Choroid plexus epithelial cell (primary cell): ENCODE measurements at regions not wholly inside any gene's neighbourhood (a gene's known extent, or its start where the extent isn't known, plus 50 kb on each side); places are given as distances from the start of the nearest gene placed in this dataset.

Experiments used
- DNase-seq: peaks from one replicate; pipeline ENCODE4 v3.0.0-alpha.2; 2010; ENCODE audit warnings: low read depth
- H3K4me3 ChIP-seq: 2 replicates; pipeline ENCODE4 v1.5.1; 2011; ENCODE audit warnings: low read depth, mild to moderate bottlenecking, control low read depth, low read length, moderate library complexity
- TF ChIP-seq, protein P1 (sequence below): conservative IDR thresholded peaks from 2 replicates; pipeline ENCODE4 v1.5.1; 2011; ENCODE audit warnings: low read depth, mild to moderate bottlenecking, control low read depth, inconsistent platforms, low read length, moderate library complexity

- TF ChIP-seq, protein P1, sequence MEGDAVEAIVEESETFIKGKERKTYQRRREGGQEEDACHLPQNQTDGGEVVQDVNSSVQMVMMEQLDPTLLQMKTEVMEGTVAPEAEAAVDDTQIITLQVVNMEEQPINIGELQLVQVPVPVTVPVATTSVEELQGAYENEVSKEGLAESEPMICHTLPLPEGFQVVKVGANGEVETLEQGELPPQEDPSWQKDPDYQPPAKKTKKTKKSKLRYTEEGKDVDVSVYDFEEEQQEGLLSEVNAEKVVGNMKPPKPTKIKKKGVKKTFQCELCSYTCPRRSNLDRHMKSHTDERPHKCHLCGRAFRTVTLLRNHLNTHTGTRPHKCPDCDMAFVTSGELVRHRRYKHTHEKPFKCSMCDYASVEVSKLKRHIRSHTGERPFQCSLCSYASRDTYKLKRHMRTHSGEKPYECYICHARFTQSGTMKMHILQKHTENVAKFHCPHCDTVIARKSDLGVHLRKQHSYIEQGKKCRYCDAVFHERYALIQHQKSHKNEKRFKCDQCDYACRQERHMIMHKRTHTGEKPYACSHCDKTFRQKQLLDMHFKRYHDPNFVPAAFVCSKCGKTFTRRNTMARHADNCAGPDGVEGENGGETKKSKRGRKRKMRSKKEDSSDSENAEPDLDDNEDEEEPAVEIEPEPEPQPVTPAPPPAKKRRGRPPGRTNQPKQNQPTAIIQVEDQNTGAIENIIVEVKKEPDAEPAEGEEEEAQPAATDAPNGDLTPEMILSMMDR, result no peak
- no peak for DNase-seq
- no peak overlapping the region for H3K4me3 ChIP-seq
Observed at GRCh38 chr2:23158306-23158705, 226.7 kb upstream of the KLHL29 start.

DNA sequence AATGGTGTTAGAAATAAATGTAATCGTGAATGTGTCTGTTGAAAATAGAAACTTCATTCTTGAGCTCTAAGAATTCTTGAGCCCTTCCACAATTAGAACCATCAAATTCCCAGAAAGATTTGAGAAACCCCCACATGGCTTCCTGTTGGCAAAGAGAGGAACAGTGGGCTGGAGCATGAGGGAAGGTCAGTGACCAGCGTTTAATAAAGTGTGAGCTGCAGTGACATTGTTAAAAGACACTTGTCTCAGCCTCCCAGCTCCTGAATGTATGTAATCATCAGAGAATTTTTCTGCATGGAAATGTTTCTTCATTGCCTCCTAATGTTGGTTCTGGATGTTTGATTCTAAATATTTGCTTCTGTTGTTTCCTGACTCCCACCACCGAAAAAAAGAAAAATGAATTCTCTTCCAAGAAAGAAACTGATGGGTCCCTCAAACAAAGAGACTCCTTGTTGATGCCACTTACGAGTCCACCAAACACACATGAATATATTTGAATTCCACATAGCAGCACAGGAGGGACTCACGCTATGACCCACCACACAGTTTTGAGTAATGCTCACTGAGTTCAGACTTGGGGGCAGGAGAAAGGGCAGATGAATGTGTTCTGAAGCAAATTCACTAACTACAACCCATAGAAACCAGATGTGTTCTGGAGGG lies 225.1 kb upstream of the KLHL29 start:
- no peak overlapping the region for H3K4me3 ChIP-seq
- no peak for DNase-seq
- TF ChIP-seq, protein P1, result no peak

GRCh38 chr2:23164173-23164572 lies 220.8 kb upstream of the KLHL29 start:
- TF ChIP-seq, protein P1, result no peak
- DNase-seq, result no peak
- no peak overlapping the region for H3K4me3 ChIP-seq

- no peak overlapping the region for H3K4me3 ChIP-seq
- no peak for DNase-seq
- TF ChIP-seq, protein P1, result no peak
Observed at GRCh38 chr2:23169896-23170295, 215.1 kb upstream of the KLHL29 start.

DNA sequence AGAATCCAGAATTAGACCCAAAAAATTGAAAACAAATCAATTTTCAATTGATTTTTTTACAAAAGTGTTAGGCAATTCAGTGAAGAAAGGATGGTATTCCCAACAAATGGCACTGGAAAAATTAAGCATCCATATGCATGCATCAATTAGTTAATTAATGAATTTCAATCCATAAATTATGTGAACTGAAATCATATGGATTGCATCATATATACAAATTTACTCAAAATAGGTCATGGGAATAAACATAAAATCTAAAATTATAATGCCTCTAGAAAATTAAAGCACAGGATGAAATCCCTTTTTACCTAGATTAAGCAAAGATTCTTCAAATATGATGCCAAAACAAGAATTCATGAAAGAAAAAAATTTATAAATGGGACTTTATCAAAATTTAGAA lies 213.9 kb upstream of the KLHL29 start:
- H3K4me3 ChIP-seq, result no peak overlapping the region
- DNase-seq, result no peak
- TF ChIP-seq, protein P1, result no peak

DNA sequence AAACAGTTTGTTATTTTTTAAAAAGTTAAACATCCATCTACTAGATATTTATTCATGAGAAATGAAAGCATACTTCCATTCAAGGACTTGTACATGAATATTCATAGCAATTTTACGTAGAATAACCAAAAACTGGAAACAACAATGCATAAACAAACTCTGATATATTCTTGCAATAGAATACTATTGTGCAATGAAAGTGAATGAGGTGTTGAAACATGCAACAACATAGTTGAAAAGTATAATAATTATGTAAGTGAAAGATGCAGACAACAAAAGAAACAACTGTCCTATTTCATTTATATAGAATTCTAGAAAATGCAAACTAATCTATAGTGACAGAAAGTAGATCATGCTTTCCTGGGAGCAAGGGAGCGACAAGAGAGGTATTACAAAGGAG lies 206.6 kb upstream of the KLHL29 start:
- DNase-seq, result no peak
- H3K4me3 ChIP-seq, result no peak overlapping the region
- TF ChIP-seq, protein P1, result no peak

DNA sequence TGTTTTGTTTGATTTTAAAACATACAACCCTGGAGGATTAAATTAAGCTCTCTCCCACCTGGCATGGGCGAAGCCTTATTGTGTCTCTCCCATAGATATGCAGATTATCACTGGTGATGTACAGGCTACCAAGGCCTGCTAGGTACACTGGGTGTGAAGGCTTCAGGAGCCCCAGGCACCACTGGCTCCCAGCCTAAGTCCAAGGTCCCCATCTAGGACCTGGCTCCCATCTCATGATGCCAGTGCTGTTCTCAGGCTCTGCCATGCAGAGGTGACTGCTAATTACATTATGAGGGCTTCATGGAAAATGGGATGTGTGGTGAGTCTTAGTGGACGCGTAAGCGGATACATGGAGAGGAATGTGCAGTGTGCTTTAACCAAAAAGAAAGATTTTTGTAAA lies 201.2 kb upstream of the KLHL29 start:
- no peak for DNase-seq
- no peak overlapping the region for H3K4me3 ChIP-seq
- TF ChIP-seq, protein P1, result no peak
